Activated CD4-positive, alpha-beta T cell treated with anti-CD3 and anti-CD28 coated beads for 48 hours (primary cell): ENCODE measurements at regions not wholly inside any gene's neighbourhood (a gene's known extent, or its start where the extent isn't known, plus 50 kb on each side); places are given as distances from the start of the nearest gene placed in this dataset.
A peak's percentile ranks its signal among the peaks of the same experiment; 100 is the strongest.
"Not testable (repeated sequence)": the region's sequence is repeated elsewhere in the genome, so short reads cannot be mapped to it uniquely, and the experiment has no call there.

ENCODE experiments used
- DNase-seq: peaks from one replicate; pipeline ENCODE4 v3.0.0-alpha.2; 2020

DNA sequence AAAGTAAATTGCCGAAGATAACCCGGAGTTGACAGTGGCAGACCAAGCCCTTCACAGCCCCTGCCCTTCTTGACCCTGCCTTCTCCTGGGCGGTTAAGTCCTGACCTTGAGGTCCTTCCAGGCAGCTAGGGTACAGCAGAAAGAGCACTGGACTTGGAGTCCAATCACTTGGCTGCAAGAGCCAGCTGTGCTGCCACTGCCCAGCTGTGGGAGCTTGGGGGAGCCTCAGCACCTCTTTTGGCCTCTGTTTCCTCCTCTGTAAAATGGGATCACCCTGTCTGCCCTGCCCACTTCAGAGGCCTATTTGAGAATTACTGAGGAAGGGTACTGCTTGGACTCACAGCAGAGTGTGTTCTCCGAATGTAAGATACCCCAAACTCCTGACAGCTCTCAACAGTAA, 66.2 kb upstream of the SMAD6 start:
- no peak for DNase-seq

DNA sequence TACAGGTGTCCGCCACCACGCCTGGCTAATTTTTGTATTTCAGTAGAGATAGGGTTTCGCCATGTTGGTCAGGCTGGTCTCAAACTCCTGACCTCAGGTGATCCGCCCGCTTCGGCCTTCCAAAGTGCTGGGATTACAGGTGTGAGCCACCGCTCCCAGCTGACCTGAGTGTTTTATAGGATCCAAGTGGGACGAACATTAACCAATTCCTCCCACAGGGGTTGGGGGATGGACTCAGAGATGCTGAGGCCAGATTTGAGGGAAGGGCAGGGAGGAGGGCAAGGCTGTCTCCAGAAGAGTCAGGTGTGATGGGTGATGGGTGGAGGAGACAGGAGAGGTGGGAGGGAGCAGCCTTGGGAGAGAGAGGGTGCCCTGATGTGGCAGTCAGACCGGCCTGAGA, 65.0 kb upstream of the SMAD6 start:
- not testable (repeated sequence) for DNase-seq

DNA sequence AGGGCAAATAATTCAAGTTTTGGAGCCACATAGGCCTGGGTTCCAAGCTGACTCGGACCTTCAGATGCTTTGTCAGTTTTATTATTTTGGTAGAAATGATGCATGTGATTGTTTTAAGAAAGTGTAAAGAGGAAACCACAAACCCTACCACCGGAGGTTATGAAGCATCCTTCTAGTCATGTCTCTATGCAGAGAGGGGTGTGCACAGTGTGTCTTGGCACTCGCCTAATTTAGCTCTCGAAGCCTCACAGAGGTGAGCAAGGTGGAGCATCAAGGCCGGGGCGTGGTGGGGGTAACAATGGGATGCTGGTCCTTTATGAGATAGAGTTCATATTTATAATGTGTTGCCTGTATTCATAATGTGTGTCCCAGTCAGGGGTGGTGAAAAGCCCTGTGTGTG, 63.7 kb upstream of the SMAD6 start:
- peak; percentile 12 for DNase-seq

DNA sequence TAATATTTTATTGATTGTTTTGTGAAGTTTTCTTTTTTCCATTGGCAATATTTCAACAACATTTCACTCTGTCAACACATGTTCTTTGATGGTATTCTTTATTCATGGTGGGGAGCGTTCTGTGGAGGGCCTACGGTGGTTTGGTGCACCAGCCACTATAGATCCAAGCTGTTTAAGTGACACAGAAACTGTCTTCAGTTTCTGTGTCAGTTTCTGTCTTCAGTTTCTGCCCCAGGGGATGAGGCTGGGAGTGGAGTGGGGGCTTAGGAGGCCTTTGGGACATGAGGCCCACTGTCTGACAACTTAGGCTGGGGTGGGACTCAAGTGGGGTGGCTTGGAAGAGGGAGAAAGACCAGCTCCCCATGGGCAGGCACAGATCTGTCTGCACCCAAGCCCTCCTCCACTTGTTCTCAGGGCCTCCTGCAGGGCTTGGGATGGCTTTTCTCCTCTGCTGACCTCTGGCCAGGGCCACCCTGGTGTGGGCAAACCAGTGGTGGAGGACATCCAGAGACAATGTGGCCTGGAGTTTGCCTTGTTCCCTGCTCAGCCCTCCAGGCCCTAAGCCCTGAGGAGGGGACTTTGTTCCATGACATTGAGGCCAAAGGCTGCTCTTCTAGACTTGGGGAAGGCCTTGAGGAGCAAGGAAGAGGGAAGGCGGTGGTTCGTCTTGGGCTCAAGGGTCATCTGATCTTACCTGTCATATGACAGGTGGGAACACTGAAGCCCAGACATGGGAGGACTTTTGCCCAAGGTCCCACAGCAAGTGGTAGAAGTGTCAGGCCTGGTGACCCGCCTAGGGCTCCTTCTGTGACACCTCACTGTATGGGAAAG, 60.3 kb upstream of the SMAD6 start:
- no peak for DNase-seq

DNA sequence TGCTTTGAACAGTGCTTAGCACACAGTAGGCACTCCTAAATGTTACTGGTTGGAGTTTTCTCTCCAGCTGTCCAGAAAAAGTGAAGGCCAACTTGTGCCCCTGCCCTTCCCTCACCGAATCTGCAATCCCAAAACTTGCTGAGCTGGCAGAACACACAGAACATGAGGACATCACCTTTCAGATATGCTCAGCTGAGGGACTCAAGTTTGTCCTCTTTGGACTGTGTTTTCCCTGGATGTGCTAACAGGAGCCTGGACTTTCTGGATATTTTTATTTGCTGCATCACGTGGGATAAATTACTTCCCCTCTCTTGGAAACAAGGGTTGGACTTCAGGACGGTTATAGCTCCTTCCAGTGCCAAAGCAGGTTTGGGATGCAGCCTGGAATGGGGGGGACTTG, 59.5 kb upstream of the SMAD6 start:
- no peak for DNase-seq

DNA sequence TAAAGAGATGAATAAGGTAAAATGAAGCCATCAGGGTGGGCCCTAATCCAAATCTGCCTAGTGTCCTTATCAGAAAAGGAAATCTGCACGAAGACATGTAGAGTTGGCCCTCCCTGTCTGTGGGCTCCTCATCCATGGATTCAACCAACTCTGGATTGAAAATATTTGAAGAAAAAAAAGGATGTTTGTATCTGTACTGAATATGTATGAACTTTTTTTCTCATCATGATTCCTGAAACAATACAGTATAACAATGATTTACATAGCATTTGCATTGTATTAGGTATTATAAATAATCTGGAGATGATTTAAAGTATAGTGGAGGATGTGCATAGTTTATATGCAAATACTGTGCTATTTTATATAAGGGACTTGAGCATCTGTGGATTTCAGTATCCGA, 59.0 kb upstream of the SMAD6 start:
- no peak for DNase-seq

DNA sequence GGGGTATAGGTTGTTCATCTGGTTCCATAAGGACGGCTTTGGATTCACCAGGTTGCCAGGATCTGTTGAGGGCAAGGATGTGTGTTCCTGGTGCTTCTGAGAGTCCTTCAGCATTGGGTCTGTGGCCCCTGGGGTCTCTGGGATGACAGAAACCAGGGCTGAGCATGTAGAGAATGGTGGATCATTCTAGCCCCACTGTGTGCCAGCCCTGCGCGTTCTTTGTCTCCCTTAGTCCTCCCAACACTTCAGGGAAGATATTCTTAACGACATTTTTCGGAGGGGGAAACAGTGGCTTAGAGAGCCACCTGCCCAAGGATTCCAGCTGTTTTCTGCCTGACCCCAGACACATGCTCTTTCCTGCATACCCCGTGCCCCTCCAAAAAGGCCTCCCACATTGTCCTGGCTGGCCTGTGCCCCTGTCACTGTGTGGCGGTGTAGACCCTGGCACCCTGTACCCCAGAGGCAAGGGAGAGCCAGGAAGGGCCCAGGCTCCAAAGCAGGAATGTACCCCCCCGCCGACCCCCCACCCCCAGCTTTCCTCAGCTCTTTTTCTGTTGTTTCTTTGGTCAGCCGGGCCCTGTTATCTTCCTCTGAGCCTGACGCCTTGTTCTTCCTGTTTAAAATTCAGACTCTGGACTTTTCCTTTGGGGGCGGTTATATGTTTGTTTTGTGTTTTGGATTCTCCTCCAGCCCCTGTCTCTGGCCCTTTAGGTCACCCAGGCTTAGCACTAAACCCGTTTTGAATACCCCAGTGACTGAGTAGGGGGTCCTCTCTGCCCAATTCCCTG, 57.8 kb upstream of the SMAD6 start:
- no peak for DNase-seq

DNA sequence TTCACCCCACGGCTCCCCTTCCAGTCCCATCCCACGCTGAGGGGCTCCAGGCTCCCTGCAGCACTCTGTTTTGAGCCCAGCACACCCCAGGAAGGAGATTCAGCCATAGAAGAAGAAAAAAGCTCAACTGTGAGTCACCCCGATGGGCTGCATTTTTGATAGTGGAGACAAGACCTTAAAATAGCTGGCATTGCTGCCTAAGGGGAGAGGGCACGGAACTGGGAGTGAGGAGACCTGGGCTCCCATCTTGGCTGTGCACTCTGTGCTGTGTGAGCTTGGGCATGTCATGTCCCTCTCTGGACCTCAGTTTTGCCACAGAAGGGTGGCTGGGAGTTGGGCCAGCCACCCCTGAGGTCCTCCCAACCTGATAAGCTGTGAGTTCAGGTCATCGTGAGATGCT, 57.2 kb upstream of the SMAD6 start:
- no peak for DNase-seq

DNA sequence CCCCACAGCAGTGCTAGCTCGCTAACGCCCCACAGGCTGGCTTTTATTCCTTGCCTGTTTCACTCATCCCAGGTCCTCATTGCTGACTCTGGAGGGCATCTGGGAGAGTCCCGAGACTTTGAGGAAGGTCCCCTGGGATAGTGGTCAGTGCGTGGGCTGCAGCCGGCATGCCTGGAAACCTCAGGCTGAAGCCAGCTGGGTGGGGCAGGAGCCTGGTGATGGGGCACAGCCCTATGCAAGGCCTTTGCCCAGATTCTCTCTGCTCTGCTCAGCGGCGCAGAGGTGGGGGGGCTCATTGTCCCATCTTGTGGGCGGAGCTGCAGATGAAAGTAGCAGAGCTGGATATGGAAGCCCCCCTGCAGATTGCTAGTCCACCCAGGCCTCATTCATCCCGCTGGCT, 55.7 kb upstream of the SMAD6 start:
- DNase-seq = no peak

DNA sequence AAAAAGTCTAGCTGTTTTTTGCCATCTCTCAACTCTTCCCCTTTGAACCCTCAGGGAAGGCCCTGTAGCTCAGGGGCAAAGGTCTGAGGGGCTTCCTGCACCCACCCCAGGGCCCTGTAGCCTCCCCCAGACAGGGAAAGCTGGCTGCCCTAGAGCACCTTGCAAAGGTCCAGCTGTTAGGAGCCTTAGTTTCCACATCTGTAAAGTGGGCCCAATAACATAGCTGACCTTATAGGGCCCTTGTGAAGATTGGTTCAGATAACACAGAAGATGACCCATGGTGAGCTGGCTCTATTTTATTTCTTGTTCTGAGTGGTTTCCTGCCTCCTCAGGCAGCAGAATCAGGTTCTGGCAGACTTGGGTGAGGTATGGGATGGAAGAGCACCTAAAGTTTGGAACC, 55.2 kb upstream of the SMAD6 start:
- no peak for DNase-seq

DNA sequence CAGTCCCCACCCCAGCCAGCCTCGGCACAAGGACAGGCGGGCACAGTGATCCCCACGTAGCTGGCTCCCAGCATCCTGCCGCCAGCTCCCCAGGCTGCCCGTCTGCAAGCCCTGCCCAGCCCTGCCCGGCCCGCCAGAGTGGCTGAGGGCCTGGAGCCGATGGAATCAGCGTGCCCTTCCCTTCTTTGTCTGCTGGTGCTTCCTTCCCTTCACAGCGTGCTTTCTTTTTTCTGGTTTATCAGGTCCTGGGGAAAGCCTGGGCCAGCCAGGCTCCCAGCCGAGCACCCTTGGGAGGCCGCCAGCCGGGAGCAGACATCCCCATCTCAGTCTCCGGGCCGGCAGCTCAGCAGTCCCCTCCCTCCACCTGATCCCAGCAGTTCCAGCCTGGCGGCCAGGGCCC, 54.7 kb upstream of the SMAD6 start:
- DNase-seq = no peak

DNA sequence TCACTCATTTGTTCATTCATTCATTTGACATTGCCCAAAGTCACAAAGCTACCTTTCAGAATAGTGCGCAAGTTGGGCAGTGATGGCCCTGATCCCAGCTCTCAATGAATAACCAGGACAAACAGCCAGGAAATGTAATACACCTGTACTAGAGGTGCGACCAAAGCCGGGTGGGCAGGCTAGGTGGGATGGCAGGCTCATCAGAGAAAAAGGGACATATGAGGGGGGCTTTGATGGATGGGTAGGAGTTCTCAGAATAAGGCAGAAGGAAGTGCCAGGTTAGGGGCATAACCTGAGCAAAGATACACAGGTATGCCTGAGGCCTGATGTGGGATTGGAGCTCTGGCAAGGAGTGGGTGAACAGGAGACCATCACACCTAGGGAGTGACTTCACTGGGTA, 53.4 kb upstream of the SMAD6 start:
- DNase-seq = no peak

DNA sequence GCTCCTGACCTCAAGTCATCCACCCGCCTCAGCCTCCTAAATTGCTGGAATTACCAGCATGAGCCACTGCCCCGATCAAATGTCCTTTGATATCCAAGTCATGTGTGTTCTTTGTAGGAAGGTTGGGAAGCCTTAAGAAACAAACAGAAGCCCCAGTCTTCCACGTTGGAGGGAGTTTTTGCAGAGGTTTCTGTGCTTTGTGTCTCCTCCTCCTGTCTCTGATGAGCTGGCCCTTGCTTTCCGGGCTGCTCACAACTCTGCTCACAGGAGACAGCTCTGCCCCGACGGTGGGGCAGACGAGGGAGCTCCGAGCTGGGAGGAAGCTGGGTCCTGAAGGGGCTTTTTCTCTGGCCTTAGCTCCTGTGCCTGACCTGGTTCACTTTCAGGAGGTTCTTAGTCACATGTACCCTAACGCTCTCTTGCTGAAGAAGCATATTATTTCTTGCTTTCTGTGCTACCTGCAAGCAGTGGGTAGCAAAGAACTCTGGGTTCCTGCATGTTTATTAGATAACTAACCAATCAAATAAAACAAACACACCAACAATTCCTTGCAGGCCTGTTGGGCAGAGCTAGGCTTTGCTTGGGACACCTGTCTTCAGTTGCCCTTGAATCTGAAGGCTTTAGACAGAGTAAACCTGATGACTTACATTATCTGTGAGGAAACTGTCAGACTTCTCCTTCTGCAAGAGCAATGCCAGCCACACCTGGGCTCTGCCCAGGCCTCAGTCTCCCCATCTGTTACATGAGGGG, 52.6 kb upstream of the SMAD6 start:
- DNase-seq = no peak

DNA sequence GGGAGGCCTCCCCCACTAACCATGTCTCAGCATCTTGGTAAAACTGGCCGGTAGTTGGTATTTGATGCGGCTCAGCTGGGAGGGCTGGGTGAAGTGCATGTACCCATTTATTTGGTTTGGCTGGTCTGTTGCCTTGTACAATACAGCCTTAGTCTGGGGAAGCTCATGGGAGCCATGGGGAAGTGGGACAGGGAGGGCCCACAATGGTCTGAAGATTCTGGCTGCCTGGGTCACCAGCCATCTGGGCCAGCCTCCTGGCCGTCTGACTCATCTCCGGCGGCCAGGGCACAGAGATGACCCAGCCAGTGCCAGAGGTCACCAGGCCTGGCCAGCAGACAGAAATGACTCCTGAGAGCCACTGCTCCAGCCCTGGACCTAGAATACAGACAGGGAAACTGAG, 51.6 kb upstream of the SMAD6 start:
- DNase-seq = no peak

DNA sequence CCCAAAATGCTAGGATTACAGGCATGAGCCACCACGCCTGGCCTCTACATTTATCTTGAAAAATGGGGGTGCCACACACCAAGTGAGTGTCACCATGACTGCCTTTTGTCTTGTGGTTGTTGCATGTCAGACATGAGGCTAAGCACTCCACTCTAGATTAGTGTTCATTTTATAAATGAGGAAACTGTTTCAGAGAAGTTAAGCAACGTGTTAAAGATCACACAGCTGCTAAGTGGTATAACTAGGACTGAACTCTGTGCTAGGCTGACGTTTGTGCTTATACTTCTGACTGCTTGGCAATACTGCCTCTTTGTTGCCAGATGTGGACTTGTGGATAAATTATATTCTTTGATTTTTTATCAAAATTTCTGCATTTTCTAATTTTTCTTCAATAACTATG, 50.8 kb upstream of the SMAD6 start:
- DNase-seq = no peak

DNA sequence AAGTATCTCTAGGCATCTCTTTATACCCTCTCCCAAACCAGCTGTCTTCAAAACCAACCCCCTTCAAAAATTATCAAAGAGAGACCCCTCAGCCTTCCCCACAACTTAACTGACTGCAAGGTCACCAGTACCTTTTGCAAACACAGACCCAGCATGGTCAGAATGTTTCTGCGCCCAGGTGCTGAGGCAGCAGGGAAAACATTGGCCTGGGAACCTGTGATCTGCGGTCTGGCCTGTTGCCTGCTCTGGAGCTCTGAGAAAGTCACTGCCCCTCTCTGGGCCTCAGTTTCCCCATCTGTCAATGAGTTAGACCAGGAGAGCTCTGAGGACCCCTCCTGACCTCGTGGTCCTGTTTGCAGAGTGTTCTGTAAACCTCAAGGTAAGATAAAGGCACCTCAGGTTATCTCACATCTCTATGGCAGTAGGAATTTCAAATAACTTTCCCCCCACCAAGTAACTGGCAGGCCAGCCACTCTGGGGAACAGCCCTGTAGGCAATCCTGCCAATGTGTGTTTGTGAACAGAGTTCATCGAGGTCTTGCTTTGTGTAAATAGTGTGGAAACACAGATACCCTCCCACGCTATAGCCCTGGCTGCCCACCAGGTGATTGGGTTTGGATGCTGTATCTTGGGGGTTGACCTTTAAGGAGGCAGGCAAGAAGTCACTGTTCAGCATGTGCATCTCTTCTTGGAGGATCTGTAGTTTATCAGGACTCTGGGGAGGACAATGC, 50.0 kb upstream of the SMAD6 start:
- DNase-seq = no peak
